HG03565 (cell line): ENCODE measurements at regions not wholly inside any gene's neighbourhood (a gene's known extent, or its start where the extent isn't known, plus 50 kb on each side); places are given as distances from the start of the nearest gene placed in this dataset.
"Not testable (repeated sequence)": the region's sequence is repeated elsewhere in the genome, so short reads cannot be mapped to it uniquely, and the experiment has no call there.

Source experiments
- ATAC-seq: cut with Tn5 transposase; IDR thresholded peaks from one replicate; pipeline ENCODE4 v1.9.1; 2021; ENCODE audit warnings: mild to moderate bottlenecking, moderate library complexity; ENCODE audit not compliant: unreplicated experiment

- no peak for ATAC-seq
Measured at GRCh38 chr15:60130821-60131220, 126.7 kb downstream of the FOXB1 start.

GRCh38 chr15:60134609-60135008, 130.5 kb downstream of the FOXB1 start:
- ATAC-seq: no peak

- no peak for ATAC-seq
Measured at GRCh38 chr15:60135961-60136360, 131.8 kb downstream of the FOXB1 start.

GRCh38 chr15:60137711-60138396, 133.7 kb downstream of the FOXB1 start:
- no peak for ATAC-seq

GRCh38 chr15:60138397-60138968, 134.4 kb downstream of the FOXB1 start:
- ATAC-seq: no peak

- no peak for ATAC-seq
Measured at GRCh38 chr15:60152386-60152785, 148.3 kb downstream of the FOXB1 start.

- no peak for ATAC-seq
Measured at GRCh38 chr15:60154764-60155325, 150.7 kb downstream of the FOXB1 start.

- no peak for ATAC-seq
Measured at GRCh38 chr15:60155661-60156060, 151.6 kb downstream of the FOXB1 start.

GRCh38 chr15:60160909-60161308, 156.8 kb downstream of the FOXB1 start:
- no peak for ATAC-seq

- ATAC-seq: no peak
Measured at GRCh38 chr15:60161704-60162103, 157.6 kb downstream of the FOXB1 start.

- ATAC-seq: no peak
Measured at GRCh38 chr15:60162251-60162967, 158.3 kb downstream of the FOXB1 start.

- no peak for ATAC-seq
Measured at GRCh38 chr15:60162968-60163355, 158.9 kb downstream of the FOXB1 start.

GRCh38 chr15:60165111-60165510, 161.0 kb downstream of the FOXB1 start:
- no peak for ATAC-seq

GRCh38 chr15:60172143-60172542, 168.0 kb downstream of the FOXB1 start:
- ATAC-seq: no peak

- no peak for ATAC-seq
Measured at GRCh38 chr15:60179786-60180391, 175.8 kb downstream of the FOXB1 start.

- not testable (repeated sequence) for ATAC-seq
Measured at GRCh38 chr15:60181957-60182356, 177.8 kb downstream of the FOXB1 start.

GRCh38 chr15:60183366-60183765, 179.3 kb downstream of the FOXB1 start:
- no peak for ATAC-seq

GRCh38 chr15:60184579-60184978, 180.5 kb downstream of the FOXB1 start:
- no peak for ATAC-seq

GRCh38 chr15:60191016-60191415, 186.9 kb downstream of the FOXB1 start:
- no peak for ATAC-seq

GRCh38 chr15:60191821-60192220, 187.7 kb downstream of the FOXB1 start:
- ATAC-seq: no peak

GRCh38 chr15:60195611-60196010, 191.5 kb downstream of the FOXB1 start:
- no peak for ATAC-seq
